Stimulated activated CD4-positive, alpha-beta T cell treated with anti-CD3 and anti-CD28 coated beads, Interleukin-2, amount 100 ng/mL, for 4 hours (primary cell): ENCODE measurements at regions not wholly inside any gene's neighbourhood (a gene's known extent, or its start where the extent isn't known, plus 50 kb on each side); places are given as distances from the start of the nearest gene placed in this dataset.

ENCODE experiments used
- DNase-seq: peaks from one replicate; pipeline ENCODE4 v3.0.0-alpha.2; 2020; ENCODE audit warnings: low read depth

DNA sequence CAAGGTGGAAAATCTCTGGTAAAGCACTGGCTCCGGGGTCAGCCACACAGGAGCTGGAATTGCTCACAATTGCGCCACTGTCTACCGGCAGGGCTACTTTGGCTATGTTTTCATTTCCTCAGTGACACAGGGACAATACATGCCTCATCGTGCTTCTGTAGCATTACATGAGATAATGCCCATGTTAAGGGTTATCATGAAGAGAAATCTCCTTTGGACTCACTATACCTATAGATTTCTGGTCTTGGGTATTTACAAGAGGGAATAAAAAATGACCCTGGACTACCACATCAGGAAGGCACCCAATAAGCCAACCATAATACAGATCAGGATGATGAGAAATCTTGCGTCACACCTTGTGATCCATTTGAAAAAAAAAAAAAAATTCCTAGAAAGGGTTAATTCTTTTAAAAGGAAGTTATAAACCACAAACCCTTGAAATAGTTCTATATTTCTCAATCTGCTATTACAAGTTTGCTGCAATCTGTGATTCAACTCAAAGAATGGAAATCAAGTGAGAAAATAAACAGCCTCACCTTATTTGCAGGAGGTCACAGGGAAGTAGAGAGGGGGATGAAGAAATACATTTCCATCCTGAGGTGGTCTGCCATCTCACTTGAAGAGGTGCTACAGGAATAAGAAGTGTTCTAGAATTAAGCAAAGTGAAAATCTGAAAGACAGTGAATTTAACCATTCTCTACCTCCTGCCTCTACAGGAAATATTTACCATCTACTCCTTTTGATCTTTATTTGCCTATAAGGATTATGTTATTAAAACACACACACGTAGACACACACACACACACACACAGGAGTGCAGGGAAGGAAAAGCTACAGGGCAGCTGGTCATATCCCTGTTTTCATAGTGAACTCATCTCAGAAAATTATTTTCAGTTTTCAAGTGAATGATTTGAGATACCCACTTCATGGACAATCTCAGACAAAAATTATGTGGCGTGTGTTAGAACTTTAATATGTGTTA lies 231.3 kb upstream of the CELF2 start:
- no peak for DNase-seq

DNA sequence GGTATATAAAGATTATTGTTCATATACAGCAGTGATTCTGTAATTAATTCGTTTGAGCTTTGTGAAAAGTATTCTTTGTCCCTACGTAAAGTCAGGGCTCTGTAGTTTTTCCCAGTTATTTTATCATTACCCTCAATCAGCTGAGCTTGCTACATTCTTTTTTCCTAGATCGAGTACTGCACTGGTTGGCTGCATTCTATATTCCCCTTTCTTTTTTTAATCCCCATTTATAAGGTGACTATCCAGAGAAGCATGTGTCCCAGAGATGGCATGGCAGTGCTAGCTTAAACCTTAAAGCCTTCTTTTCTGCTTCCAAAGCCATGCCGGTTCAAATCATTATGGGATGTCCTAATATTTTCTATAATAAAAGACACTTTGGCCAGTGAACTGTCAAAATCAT lies 230.1 kb upstream of the CELF2 start:
- DNase-seq: no peak

DNA sequence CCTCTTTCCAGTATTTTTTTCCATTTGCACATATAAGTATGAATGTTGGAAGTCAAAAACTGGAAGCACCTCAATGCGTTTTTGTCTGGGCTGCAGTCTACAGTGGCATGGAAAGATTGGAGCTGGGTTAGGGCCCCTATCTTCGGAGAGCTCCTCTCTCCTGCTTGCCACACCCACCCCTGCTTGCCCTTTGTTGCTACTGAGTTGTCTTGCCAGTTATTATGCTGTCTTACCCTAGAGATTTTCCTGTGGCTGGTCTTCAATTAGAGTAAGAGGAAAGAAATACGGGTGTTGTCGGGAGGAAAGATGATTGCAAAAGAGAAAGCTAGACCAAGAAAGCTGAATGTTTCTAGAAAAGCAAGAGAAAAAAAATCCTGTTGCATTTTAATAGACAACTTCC lies 228.9 kb upstream of the CELF2 start:
- no peak for DNase-seq

DNA sequence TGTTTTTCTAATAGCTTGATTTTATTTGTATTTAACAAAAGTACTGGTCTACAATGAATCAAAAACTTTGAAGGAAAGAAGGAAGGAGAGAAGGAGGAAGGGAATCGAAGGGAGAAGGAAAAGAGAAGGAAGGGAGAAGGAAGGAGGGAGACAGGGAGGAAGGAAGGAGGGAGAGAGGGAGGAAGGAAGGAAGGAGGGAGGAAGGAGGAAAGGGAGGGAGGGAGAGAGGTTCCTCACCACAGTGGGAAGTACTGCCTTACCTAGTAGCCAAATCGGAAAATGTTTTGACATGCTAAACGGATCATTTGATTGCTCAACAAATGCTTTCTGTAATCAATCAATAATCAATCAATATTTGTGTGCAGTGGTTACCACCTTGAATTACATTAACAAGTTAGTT lies 225.8 kb upstream of the CELF2 start:
- DNase-seq: no peak

DNA sequence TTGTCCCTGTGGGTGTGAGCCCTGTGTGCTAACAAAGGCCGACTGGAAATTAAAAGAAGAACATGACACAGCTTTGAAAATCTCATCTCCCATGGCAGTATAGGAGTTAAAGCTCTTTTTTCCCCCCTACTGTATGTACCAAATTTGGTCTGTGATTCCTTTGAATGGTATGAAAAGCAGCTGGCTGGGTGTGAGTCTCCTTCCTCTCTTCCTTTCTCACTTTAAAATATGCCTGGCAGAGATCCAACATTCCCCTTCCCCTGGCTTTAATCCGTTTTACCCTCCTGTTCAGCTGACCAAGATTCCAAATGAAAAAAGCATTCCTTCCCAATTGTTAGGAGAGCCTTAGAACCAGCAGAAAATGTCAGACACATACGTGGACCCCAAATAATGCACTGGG lies 225.0 kb upstream of the CELF2 start:
- no peak for DNase-seq

DNA sequence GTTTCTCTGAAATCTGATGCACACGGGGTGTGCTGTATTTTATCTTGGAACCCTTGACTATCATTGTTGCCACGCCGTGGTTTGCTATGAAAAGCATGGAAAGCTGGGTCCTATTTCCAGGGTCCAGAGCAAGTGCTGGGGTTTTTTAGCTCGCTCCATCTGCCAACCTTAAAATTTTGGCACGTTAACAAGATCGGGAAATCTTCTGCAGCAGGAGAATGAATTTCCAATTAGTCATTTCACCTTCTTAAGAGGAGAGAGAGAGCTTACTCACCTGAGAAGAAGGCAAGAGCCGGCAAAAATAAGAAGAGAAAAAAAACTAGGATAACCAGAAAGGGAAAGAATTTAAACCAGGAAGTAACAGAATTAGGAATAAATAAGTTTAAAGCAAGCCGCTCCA lies 223.6 kb upstream of the CELF2 start:
- no peak for DNase-seq

DNA sequence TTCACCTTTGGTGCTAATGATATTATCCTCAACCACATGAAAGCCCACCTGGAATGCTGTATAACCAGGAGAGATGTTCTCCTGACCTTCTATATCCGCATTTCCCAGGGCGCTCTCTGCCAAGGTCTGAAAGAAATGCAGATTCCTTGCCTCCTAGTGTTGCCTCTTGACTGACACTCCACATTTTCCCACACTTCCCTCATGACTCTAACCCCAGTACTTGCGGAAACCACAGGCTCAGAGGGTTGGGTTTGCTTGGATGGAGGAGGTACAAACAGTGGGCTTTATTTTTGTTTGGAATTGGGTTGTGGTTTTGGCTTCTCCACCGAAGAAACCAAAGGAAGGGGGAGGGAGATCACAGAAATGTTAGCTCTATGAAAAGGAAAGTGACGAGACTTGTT lies 222.9 kb upstream of the CELF2 start:
- DNase-seq: no peak

DNA sequence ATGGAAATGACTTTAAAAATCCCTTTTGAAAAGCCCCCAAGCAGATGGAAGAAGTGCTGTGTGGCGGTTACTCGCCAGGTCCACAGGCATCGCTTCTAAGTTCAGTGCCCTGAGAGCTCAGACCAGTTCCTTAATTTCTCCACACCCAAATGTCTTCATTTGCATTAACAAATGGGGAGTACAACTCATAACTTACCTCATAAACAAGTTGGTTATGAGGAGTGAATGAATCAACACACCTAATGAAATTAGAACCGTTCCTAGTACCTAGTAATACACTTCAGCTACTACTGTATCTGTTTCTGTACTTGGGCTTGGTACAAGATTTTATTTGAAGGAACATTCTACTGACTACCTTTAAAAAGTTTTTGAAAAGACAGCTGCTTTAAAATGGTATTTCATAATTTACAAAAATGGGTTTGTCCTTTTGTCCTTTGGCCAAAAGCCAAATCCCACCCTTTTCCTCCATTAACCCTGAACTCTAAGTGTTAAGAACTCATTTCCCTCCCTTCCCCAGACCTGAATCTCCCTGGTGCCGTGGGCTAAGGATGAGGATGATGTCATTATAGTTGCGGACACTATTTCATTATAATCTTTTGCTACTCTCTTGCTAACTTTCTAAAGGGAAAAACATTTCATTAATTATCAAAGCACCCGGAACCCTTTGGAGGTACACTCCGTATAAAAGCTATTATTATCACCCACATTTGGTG lies 221.5 kb upstream of the CELF2 start:
- DNase-seq: no peak

DNA sequence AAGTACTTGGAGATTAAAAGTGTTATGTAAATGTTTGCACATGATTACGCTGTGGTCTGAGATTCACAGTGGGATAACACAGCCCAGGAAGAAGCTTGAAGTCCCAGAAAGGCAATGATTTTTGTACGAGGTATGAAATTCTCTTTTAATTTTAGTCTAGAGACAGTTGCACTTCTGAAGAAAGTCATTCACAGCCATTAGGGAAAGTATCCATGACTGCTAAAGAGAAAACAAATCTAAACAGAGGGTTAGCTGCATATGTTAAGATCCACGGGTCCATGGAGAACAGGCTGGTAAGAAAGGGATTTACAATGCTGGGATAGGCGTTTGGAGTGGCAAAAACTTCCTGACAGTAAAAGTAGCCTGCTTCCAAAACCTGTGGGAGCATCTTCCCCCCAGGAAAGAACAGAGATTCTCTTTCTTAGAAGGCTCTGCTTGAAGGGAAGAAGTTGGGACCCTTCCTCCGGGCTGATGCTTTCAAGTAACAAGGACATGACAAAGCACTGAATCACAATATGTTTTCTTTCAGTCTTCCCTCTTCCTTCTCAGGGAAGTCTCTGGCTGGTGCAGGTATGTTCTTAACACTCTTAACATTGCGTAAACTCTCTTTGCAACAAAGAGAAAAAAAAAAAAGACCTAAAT lies 220.8 kb upstream of the CELF2 start:
- DNase-seq: no peak

DNA sequence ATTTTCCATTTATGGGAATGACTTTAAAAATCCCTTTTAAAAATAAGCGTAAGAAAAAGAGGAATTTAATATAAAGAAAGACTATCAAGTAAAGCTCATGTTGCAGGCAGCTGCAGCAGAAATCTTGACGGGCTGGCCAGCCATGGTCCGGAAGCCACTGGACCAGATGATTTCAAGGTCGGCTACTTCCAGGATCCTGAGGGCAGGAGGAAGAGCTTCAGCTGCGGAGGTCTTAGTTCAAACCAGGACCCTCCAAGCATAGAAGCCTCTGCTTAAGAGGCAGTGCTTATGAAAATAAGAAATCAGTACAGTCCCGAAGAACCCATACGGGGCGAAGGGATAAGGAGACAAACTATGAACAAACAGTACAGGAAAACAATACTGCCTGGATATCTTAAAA lies 220.2 kb upstream of the CELF2 start:
- DNase-seq: no peak

DNA sequence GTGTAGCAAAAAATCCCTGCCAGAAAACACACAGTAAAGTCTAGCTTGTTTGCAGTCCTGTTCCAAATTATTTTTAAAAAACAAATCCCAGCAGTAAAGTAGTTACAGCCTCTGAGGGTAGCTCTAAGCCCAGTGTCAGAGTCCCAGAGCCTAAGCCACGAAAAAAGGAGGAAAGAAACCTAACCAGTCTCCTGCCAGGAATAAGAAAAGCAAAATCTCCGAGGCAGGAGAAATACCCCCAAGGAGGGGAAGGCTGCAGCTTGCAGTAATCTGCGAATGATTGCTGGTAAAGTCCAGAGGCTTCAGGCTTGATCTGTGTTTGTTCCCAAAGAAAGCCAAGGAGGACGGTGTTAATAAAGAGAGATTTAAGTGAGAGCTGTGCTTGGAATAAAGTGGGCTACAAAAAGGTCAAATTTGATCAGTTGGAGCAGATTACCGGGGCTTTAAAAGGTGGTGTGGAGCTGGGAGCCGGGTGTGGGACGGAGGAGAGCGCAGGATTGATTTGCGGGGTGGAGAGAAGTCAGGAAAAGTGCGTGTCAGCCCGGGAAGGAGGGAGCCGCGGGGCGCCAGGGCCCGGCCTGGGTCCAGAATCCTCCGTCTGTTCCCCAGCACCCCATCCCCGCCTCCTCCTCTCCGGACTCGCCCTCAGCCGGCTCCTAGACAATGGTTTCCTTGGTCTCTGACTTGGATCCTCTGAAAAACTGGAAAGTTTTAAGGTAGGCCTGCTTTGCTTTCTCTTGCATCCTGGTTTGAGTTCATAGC lies 219.4 kb upstream of the CELF2 start:
- DNase-seq: no peak

DNA sequence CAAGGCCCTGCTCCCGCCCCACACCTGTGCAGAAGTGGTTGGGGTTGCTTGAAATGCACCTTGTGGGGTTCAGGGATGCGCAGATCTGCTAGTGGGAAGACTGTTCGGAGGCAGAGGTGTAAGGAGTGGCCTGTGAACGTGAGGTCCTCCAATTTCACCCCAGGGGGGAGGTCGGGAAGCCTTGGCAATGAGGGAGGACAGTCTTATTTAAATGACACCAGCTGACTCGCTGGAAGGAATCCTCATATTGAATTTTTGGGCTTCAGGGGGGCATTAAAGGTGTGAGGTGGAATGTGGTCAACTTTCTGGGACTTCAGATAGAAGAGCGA lies 218.8 kb upstream of the CELF2 start:
- DNase-seq: no peak

DNA sequence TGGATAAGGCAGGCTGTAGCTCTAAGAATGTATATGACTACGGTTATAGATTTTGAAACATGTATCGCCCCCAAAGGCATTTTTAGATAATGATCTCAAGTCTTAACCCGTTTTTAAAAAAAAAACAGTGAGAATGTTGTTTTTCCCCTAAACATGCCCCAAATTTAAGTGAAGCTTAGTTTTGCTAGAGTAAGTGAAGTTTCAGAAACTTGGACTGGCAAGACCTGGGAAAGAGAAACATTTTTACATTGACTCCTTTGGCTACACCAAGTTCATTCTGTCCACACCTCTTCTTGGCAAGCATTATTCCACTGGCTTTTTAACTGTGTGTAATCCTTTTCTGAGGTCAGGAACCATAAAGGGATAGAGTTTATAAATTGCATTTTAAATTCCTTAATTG lies 216.7 kb upstream of the CELF2 start:
- DNase-seq: no peak

DNA sequence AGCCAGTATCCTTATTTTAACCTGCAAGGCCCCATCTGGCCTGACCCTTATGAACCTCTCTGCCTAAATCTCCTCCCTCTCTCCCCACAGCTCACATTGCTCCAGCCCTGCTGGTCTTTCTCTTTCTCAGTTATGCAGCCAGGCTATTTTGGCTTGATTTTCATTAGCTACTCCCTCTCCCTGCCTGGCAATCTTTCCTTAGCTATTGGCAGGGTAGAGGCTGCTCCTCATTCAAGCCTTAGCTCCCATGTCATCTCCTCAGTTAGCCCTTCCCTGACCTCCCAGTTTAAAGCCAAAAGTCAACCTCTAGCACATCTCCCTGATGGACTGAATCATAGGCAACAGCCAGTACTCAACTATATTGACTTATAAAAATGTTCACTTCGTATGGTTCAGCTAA lies 214.4 kb upstream of the CELF2 start:
- no peak for DNase-seq

DNA sequence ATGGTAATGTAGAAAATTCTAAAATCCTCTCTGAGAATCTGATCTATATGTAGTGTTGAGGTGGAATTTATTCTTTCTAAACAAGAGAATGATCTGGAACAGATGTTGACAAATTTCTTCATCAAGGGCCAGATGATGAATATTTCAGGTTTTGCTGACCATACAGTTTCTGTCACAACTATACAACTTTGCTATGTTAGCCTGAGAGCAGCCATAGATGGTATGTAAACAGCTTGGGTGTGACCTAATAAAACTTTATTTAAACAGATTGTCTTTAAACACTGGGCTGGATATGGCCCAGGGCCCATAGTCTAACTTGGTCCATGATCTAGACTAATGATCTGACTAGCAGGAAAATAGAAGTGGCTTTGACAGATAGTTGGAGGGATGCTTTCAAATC lies 213.6 kb upstream of the CELF2 start:
- no peak for DNase-seq

DNA sequence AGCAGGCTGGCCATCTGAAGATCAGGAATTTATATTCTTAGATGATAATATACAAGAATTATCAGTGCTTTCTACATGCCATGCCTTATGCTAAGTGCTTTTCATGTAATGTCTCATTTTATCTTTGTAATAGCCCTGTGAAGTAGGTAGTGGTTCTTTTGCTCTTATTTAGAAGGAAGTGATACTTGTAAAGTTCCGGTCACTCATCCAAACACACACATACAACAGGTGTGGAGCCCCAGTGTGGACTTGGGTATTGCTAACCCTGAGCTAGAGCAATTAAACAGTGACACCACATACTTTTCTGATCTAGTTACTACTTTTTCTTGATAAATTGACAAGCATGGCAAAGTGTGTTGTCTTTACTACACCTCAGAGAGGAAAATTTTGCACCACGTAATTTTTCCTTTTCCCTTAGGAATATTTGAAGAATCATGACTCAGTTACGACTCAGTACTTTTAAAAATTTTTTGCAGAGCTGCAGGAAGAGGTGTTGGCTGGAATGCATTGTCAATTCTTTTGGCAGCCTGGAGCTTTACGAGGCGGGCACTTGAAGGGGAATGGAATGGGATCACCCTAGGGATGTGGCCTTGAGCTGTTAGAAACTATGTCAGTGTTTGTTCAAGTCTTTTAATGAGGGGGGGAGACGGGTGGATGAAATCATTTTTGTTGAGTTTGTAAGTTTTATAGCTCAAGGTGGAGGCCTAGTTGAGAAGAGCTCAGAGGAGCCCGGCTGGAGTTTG lies 212.5 kb upstream of the CELF2 start:
- no peak for DNase-seq

DNA sequence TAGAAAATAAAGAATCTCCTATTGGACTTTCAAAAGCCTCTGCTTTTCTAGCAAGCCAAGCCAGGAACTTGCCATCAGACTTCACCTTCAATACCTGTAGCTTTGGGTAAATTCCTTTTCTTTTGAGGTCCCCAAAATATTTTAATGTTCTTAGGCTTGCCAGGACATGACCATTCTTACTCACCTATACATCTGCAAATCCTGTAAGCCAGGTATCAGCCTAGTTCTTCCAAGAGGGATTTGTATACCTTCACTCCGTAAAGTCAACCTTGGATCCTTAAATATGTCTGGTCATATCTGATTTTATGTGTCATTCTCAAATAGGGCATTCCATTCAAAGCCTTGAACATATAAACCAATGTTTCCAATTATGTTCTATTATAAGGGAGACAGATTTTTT lies 210.6 kb upstream of the CELF2 start:
- DNase-seq: no peak

DNA sequence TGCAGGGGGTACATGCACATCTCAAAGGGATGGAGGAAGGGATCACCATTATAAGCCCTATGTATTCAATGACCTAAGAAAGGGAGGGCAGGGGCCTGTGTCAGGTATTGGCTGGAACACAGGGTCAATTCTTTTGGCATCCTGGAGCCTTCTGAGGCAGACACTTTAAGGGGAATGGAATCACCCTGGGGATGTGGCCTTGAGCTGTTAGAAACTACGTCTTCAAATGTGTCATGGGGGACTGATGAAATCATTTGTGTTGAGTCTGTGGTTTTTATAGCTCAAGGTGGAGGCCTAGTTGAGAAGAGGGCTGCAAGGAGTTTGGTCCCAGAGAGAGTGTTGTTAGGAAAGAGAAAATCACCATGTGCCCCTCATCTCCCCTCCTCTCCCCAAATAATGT lies 206.1 kb upstream of the CELF2 start:
- no peak for DNase-seq

DNA sequence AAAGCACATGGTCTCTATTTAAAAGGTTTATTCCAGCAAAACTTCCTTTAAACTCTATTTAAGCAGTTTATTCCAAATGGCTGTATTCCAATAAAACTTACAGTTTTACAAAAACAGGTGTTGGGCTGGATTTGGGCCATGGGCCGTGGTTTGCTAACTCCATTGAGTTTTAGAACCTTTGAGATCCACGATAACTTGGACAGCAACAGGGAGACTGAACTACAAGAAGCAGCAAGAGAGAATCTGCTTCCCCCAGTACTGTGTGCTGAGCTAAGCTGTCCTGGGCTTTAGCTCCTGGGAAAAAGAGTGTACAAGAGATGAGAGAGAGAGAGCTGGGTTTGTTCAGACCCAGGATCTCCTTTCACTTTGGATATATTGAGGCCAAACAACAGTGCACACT lies 204.0 kb upstream of the CELF2 start:
- DNase-seq: no peak

DNA sequence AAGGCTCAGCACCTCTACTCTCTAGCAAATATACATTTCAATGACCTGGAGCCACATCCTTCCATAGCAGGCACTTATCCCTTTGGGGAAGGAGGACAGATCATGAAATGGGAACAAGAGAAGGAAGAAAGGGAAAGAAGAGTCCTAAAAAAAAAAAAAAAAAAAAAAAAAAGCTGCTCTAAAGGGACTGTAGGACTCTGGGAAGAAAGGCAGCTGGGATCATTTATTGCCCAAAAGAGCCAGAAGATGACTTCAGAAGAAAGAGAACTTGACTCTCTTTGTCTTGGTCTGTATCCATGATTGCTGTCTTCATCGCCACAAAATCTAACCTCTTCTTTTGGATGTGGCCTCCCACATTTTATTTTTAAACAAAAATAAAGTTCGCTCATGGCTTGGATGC lies 203.6 kb upstream of the CELF2 start:
- DNase-seq: no peak

DNA sequence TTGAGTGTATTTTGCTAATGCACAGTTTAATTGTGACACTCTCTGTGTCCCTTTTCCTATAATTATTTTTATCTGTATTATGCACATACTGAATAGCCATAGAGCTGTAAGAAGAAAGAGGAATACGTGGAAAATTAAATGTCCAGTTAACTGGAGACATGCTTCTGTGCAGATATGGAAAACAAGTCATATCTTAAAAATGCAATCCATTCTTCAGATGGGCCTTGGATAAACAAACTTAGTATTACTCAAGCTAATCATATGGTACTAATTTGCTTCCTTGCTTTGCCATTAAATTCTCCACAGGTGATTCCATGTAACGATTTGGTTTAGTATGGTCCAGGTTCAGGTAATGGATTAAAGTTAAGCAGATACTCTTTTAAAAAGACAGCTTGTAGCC lies 201.2 kb upstream of the CELF2 start:
- DNase-seq: no peak

DNA sequence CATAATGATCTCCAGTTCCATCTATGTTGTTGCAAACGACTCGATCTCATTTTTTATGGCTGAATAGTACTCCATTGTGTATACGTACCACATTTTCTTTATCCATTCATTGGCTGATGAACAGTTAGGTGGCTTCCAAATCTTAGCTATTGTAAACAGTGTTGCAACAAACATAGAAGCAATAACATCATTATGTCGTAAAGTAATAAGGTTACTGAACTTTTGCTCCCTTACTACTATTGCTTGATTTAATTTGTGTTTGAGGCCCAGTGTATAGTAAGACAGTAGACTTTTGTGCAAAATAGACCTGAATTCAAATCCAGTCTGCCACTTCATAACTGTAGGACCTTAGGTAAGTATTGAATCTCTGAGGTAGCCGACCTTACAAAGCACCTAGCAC lies 200.1 kb upstream of the CELF2 start:
- DNase-seq: no peak
